Upper lobe of left lung (tissue), 6 donors: ENCODE measurements at regions not wholly inside any gene's neighbourhood (a gene's known extent, or its start where the extent isn't known, plus 50 kb on each side); places are given as distances from the start of the nearest gene placed in this dataset.

ENCODE experiments used
- ATAC-seq, 2 donors: fragments of 200-7000 bp; cut with Tn5 transposase; one replicate each; pipeline ENCODE4 v1.9.1; 2022; ENCODE audit warnings: mild to moderate bottlenecking in 2 of 2, moderate library complexity in 2 of 2; ENCODE audit not compliant: low FRiP score in 2 of 2
- DNase-seq, 2 donors: peaks; one replicate each; pipeline ENCODE4 v3.0.0-alpha.2; 2019 to 2020
- H3K27ac ChIP-seq, 4 donors: fragments of 200-600 bp; sonication (generic); one replicate each; pipeline ENCODE4 v1.5.1; 2016 to 2019
- H3K27me3 ChIP-seq, 4 donors: fragments of 200-600 bp; sonication (generic); one replicate each; pipeline ENCODE4 v1.5.1; 2017 to 2019
- H3K36me3 ChIP-seq, 4 donors: fragments of 200-600 bp; sonication (generic); one replicate each; pipeline ENCODE4 v1.5.1; 2016 to 2019
- H3K4me1 ChIP-seq, 4 donors: fragments of 200-600 bp; sonication (generic); one replicate each; pipeline ENCODE4 v1.5.1; 2018 to 2019
- H3K4me3 ChIP-seq, 4 donors: fragments of 200-600 bp; sonication (generic); one replicate each; pipeline ENCODE4 v1.5.1; 2017 to 2019; ENCODE audit warnings: mild to moderate bottlenecking in 2 of 4, moderate library complexity in 1 of 4
- H3K9me3 ChIP-seq, 4 donors: fragments of 200-600 bp; sonication (generic); one replicate each; pipeline ENCODE4 v1.5.1; 2018 to 2019
- EP300 ChIP-seq, 4 donors: sonication (generic); formaldehyde crosslinking; IDR thresholded peaks; one replicate each; pipeline ENCODE4 v1.5.1; 2017; ENCODE audit warnings: antibody characterized with exemption in 4 of 4, control low read depth in 2 of 4
- POLR2A ChIP-seq, 4 donors: fragments of 450-650 bp; IDR thresholded peaks; one replicate each; pipeline ENCODE4 v1.5.1; 2016 to 2017; ENCODE audit warnings: antibody characterized with exemption in 4 of 4, mild to moderate bottlenecking in 2 of 4
- POLR2AphosphoS5 ChIP-seq, 2 donors: sonication (generic); formaldehyde crosslinking; IDR thresholded peaks; one replicate each; pipeline ENCODE4 v1.5.1; 2017; ENCODE audit warnings: antibody characterized with exemption in 2 of 2
- WGBS, 2 donors: methylation state at CpG; one replicate each; pipeline ENCODE4 v1.1.5; 2017 to 2018; 5-methylcytosine and 5-hydroxymethylcytosine counted together
- TF ChIP-seq, protein P1 (sequence below), 6 experiments: fragments of 450-650 bp in 4 of 6; fragments of 200-600 bp in 2 of 6; sonication (generic) in 2 of 6; IDR thresholded peaks; one replicate each; pipeline ENCODE4 v1.5.1; 2016 to 2019; ENCODE audit warnings: antibody characterized with exemption in 6 of 6
- donor health status: DM: no; HTN: no; CAD: no; lungs with moderate emphysema.
- donor health status: DM: no; HTN: yes; CAD: no; lungs with severe emphysema.

DNA sequence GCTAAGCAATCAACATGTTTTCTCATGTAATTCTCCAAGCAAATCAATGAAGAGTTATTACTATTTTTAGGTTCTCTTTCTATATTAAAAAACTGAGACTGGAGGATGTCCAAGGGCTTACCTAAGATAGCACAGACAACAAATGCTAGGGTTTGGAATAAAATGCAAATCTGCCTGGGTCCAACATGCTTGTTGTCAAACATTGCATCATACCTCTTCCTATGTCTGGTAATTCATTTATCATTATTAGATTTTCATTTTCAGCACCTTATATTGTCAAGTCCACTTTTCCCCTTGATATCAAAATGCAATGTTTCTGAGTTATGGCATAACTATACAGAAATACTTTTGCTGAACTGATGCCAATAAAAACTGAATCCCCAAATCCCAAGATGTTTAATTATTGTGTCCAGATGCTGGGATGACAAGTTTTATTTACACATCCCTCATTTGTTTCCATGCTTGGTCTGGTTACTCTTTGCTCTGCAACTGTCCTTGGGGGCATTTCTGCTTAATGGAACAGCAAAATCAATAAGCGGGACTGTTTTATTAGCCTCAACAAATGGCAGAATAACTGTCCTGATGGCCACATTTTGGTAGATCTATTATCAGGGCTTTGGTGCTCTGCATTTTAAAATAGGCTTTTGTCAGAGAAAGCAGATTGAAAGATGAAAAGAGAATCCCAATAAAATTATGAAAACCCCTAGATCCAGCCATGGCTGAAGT is 86.0 kb downstream of the C11orf87 start:
- H3K4me3 ChIP-seq: no peak overlapping the region
- 95 to 100% methylated on average over 1 of the region's 1 CpG for WGBS, 2 donors
- no peaks in the 10 kb centered on the region for H3K4me1 ChIP-seq
- ATAC-seq (no peak), DNase-seq (no peak)
- H3K27me3 ChIP-seq: no peaks in the 10 kb centered on the region
- TF ChIP-seq POLR2AphosphoS5 (IDR thresholded peaks at IDR 0.05): no peak
- no peak for TF ChIP-seq EP300 (IDR thresholded peaks at IDR 0.05)
- no peak for TF ChIP-seq POLR2A (IDR thresholded peaks at IDR 0.05)
- H3K27ac ChIP-seq: no peak overlapping the region
- no peaks in the 10 kb centered on the region for H3K9me3 ChIP-seq
- H3K36me3 ChIP-seq: no peaks in the 10 kb centered on the region

DNA sequence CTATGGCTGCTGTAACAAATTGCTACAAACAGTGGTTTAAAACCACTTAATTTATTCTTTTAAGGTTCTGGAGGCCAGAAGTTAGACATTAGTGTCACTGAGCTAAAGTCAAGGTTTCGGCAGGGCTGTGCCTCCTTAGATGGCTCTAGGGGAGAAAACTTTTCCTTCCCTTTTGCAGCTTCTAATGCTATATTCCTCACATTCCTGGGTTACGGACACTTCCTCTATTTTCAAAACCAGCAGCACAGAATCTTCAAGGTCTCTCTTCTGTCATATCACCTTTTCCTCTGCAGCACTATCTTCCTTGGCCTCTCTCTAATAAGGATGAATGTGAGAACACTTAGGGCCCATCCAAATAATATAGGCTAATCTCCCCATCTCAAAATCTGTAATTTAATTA is 87.0 kb downstream of the C11orf87 start:
- H3K27ac ChIP-seq: no peak overlapping the region
- WGBS, 2 donors: 82 to 92% methylated on average over 2 of the region's 2 CpGs
- no peaks in the 10 kb centered on the region for H3K4me1 ChIP-seq
- H3K27me3 ChIP-seq: no peaks in the 10 kb centered on the region
- H3K9me3 ChIP-seq: no peaks in the 10 kb centered on the region
- DNase-seq: no peak
- no peaks in the 10 kb centered on the region for H3K36me3 ChIP-seq
- ATAC-seq: no peak
- H3K4me3 ChIP-seq: no peak overlapping the region
- TF ChIP-seq EP300 (IDR thresholded peaks at IDR 0.05): no peak
- no peak for TF ChIP-seq POLR2A (IDR thresholded peaks at IDR 0.05)
- TF ChIP-seq, protein P1, sequence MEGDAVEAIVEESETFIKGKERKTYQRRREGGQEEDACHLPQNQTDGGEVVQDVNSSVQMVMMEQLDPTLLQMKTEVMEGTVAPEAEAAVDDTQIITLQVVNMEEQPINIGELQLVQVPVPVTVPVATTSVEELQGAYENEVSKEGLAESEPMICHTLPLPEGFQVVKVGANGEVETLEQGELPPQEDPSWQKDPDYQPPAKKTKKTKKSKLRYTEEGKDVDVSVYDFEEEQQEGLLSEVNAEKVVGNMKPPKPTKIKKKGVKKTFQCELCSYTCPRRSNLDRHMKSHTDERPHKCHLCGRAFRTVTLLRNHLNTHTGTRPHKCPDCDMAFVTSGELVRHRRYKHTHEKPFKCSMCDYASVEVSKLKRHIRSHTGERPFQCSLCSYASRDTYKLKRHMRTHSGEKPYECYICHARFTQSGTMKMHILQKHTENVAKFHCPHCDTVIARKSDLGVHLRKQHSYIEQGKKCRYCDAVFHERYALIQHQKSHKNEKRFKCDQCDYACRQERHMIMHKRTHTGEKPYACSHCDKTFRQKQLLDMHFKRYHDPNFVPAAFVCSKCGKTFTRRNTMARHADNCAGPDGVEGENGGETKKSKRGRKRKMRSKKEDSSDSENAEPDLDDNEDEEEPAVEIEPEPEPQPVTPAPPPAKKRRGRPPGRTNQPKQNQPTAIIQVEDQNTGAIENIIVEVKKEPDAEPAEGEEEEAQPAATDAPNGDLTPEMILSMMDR (IDR thresholded peaks at IDR 0.05): no peak
- TF ChIP-seq POLR2AphosphoS5 (IDR thresholded peaks at IDR 0.05): no peak

DNA sequence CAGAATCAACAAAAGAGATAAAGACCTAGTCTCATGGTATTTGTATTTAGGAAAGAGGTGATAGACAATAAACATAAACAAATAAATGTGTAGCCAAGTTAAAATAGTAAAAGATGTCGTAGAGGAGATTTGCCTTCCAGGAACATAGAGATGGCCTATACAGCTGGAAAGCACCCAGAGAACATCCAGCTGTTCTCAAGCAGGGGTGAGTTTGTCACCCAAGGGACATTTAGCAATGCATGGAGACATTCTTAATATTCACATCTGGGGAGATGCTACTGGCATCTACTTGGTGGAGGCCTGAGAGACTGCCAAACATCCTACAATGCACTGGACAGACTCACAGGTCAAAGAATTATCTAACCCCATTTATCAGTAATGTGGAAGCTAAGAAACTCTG is 88.3 kb downstream of the C11orf87 start:
- WGBS, 2 donors: 65 to 80% methylated on average over 1 of the region's 1 CpG
- DNase-seq (no peak), ATAC-seq (no peak)
- Histone ChIP-seq H3K9me3 (no peaks in the 10 kb centered on the region), H3K4me3 (no peak overlapping the region), H3K4me1 (no peaks in the 10 kb centered on the region), H3K27me3 (no peaks in the 10 kb centered on the region), H3K27ac (no peak overlapping the region), H3K36me3 (no peaks in the 10 kb centered on the region)
- TF ChIP-seq, protein P1 (IDR thresholded peaks at IDR 0.05): no peak
- TF ChIP-seq POLR2AphosphoS5 (IDR thresholded peaks at IDR 0.05) (no peak), POLR2A (IDR thresholded peaks at IDR 0.05) (no peak), EP300 (IDR thresholded peaks at IDR 0.05) (no peak)

DNA sequence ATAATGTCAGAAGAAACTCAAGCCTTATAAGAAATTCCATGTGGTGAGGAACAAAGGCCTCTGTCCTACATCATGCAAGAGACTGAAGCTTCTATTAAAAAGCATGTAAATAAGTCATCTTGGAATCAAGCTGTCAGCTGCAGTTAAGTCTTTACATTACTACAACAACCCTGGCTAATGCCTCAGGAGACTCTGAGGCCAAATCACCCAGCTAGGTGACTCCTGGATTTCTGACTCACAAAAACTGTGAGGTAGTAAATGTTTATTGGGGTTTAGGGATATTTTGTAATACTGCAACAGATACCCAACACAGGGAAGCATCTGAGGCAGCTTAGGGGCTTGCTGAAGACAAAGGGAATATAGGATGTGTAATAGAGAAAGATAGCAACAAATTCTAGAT is 89.6 kb downstream of the C11orf87 start:
- Histone ChIP-seq H3K36me3 (no peaks in the 10 kb centered on the region), H3K9me3 (no peaks in the 10 kb centered on the region), H3K4me3 (no peak overlapping the region), H3K4me1 (no peaks in the 10 kb centered on the region), H3K27ac (no peak overlapping the region), H3K27me3 (no peaks in the 10 kb centered on the region)
- no peak for TF ChIP-seq POLR2AphosphoS5 (IDR thresholded peaks at IDR 0.05)
- TF ChIP-seq POLR2A (IDR thresholded peaks at IDR 0.05): no peak
- TF ChIP-seq, protein P1 (IDR thresholded peaks at IDR 0.05): no peak
- no peak for TF ChIP-seq EP300 (IDR thresholded peaks at IDR 0.05)
- ATAC-seq: no peak
- DNase-seq: no peak

DNA sequence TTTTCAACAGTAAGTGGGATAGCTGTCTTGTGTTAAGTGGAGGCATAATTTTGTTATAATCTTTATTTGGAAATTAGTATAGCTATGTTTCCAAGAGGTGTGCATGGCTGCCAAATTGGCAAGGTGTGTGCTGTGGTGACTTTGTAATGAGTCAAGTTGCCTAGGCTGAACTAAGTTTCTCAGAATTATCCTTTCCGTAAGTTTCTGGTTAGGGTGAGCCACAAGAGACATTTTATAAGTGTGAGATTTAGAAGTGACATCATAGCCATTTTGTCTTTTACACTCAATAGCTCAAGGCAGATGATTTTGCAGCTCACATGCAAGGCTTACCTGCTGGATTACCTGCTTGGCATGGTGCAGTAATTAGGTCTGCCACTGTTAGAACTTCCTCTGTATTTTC is 90.3 kb downstream of the C11orf87 start:
- Histone ChIP-seq H3K27ac (no peak overlapping the region), H3K36me3 (no peaks in the 10 kb centered on the region), H3K4me3 (no peak overlapping the region), H3K27me3 (no peaks in the 10 kb centered on the region), H3K9me3 (no peaks in the 10 kb centered on the region), H3K4me1 (no peaks in the 10 kb centered on the region)
- no peak for DNase-seq
- 77 to 88% methylated on average over 1 of the region's 1 CpG for WGBS, 2 donors
- no peak for ATAC-seq
- TF ChIP-seq POLR2AphosphoS5 (IDR thresholded peaks at IDR 0.05) (no peak), POLR2A (IDR thresholded peaks at IDR 0.05) (no peak), EP300 (IDR thresholded peaks at IDR 0.05) (no peak)
- TF ChIP-seq, protein P1 (IDR thresholded peaks at IDR 0.05): no peak
